Liver (tissue), 8 donors: ENCODE measurements at regions not wholly inside any gene's neighbourhood (a gene's known extent, or its start where the extent isn't known, plus 50 kb on each side); places are given as distances from the start of the nearest gene placed in this dataset.

ENCODE experiments used
- DNase-seq: peaks from one replicate; pipeline ENCODE4 v3.0.0-alpha.2; 2017; ENCODE audit warnings: low spot score
- H3K27ac ChIP-seq, 2 donors: one replicate each; pipeline ENCODE4 v1.7.0; 2013; ENCODE audit warnings: inconsistent platforms in 2 of 2, low read length in 2 of 2, control low read depth in 1 of 2, low read depth in 1 of 2, mild to moderate bottlenecking in 1 of 2
- H3K27me3 ChIP-seq, 4 donors: one replicate each; pipeline versions ENCODE4 v1.6.1 to v1.7.0; 2013; ENCODE audit warnings: low read length in 3 of 4, inconsistent platforms in 1 of 4, mild to moderate bottlenecking in 1 of 4, moderate library complexity in 1 of 4; ENCODE audit not compliant: control insufficient read depth in 4 of 4, insufficient read depth in 4 of 4
- H3K36me3 ChIP-seq, 4 donors: one replicate each; pipeline versions ENCODE4 v1.6.1 to v1.7.0; 2013; ENCODE audit warnings: low read length in 3 of 4, mild to moderate bottlenecking in 3 of 4, low read depth in 1 of 4, moderate library complexity in 1 of 4; ENCODE audit not compliant: control insufficient read depth in 4 of 4, insufficient read depth in 3 of 4
- H3K4me1 ChIP-seq, 4 donors: one replicate each; pipeline versions ENCODE4 v1.6.1 to v1.7.0; 2013; ENCODE audit warnings: low read length in 3 of 4, mild to moderate bottlenecking in 3 of 4, moderate library complexity in 1 of 4; ENCODE audit not compliant: control insufficient read depth in 4 of 4, insufficient read depth in 4 of 4
- H3K4me3 ChIP-seq, 3 donors: one replicate each; pipeline versions ENCODE4 v1.6.1 to v1.7.0; 2013; ENCODE audit warnings: low read length in 3 of 3, control low read depth in 1 of 3, low read depth in 1 of 3, mild to moderate bottlenecking in 1 of 3
- H3K9ac ChIP-seq, 2 donors: one replicate each; pipeline ENCODE4 v1.7.0; 2013; ENCODE audit warnings: low read length in 2 of 2, mild to moderate bottlenecking in 2 of 2, moderate library complexity in 2 of 2, control low read depth in 1 of 2, low read depth in 1 of 2
- H3K9me3 ChIP-seq, 4 donors: one replicate each; pipeline versions ENCODE4 v1.6.1 to v1.7.0; 2013; ENCODE audit warnings: low read length in 3 of 4; ENCODE audit not compliant: control insufficient read depth in 4 of 4
- EGR1 ChIP-seq, 2 donors: IDR thresholded peaks; 2 replicates each; pipeline ENCODE4 v1.6.1; 2016 to 2018; ENCODE audit warnings: antibody characterized with exemption in 2 of 2, low read depth in 2 of 2
- FOXA1 ChIP-seq: IDR thresholded peaks from 2 replicates; pipeline ENCODE4 v1.6.1; 2016; ENCODE audit warnings: antibody characterized with exemption
- FOXA2 ChIP-seq: IDR thresholded peaks from 2 replicates; pipeline ENCODE4 v1.6.1; 2016; ENCODE audit warnings: antibody characterized with exemption
- GABPA ChIP-seq, 2 donors: IDR thresholded peaks in 1 of 2; conservative IDR thresholded peaks in 1 of 2; 2 replicates each; pipeline ENCODE4 v1.6.1; 2016; ENCODE audit warnings: antibody characterized with exemption in 2 of 2, mild to moderate bottlenecking in 1 of 2, moderate library complexity in 1 of 2
- HNF4A ChIP-seq, 2 donors: conservative IDR thresholded peaks; 2 replicates each; pipeline ENCODE4 v1.6.1; 2016; ENCODE audit warnings: antibody characterized with exemption in 2 of 2, mild to moderate bottlenecking in 2 of 2
- HNF4G ChIP-seq: IDR thresholded peaks from 2 replicates; pipeline ENCODE4 v1.6.1; 2016; ENCODE audit warnings: antibody characterized with exemption
- JUND ChIP-seq, 2 donors: IDR thresholded peaks; 2 replicates each; pipeline ENCODE4 v1.6.1; 2016; ENCODE audit warnings: antibody characterized with exemption in 2 of 2
- MAX ChIP-seq: IDR thresholded peaks from 2 replicates; pipeline ENCODE4 v1.6.1; 2016; ENCODE audit warnings: antibody characterized with exemption
- NR2F2 ChIP-seq: IDR thresholded peaks from 2 replicates; pipeline ENCODE4 v1.6.1; 2016; ENCODE audit warnings: antibody characterized with exemption
- RAD21 ChIP-seq, 2 donors: IDR thresholded peaks; 2 replicates each; pipeline ENCODE4 v1.6.1; 2016; ENCODE audit warnings: antibody characterized with exemption in 2 of 2, mild to moderate bottlenecking in 2 of 2
- REST ChIP-seq: IDR thresholded peaks from 2 replicates; pipeline ENCODE4 v1.6.1; 2016; ENCODE audit warnings: antibody characterized with exemption, mild to moderate bottlenecking
- RXRA ChIP-seq, 2 donors: IDR thresholded peaks; 2 replicates each; pipeline ENCODE4 v1.6.1; 2017 to 2018; ENCODE audit warnings: antibody characterized with exemption in 2 of 2, mild to moderate bottlenecking in 1 of 2
- SP1 ChIP-seq: IDR thresholded peaks from 2 replicates; pipeline ENCODE4 v1.6.1; 2018; ENCODE audit warnings: antibody characterized with exemption, mild to moderate bottlenecking
- TAF1 ChIP-seq: conservative IDR thresholded peaks from 2 replicates; pipeline ENCODE4 v1.6.1; 2016; ENCODE audit warnings: antibody characterized with exemption, mild to moderate bottlenecking
- YY1 ChIP-seq: IDR thresholded peaks from 2 replicates; pipeline ENCODE4 v1.6.1; 2016; ENCODE audit warnings: antibody characterized with exemption, mild to moderate bottlenecking
- WGBS: extraction: QIAGEN DNeasy Blood & Tissue Kit; methylation state at CpG from one replicate; pipeline ENCODE4 v1.1.7; 2013; 5-methylcytosine and 5-hydroxymethylcytosine counted together
- TF ChIP-seq, protein P1 (sequence below): IDR thresholded peaks from 2 replicates; pipeline ENCODE4 v1.6.1; 2016; ENCODE audit warnings: antibody characterized with exemption
- TF ChIP-seq, protein P2 (sequence below): fragments of 150-350 bp; IDR thresholded peaks from 2 replicates; pipeline ENCODE4 v1.5.1; 2017; ENCODE audit warnings: improper control_type of control experiment, low read depth, low read length; ENCODE audit not compliant: missing input control
- TF ChIP-seq, protein P3 (sequence below): IDR thresholded peaks from 2 replicates; pipeline ENCODE4 v1.6.1; 2016; ENCODE audit warnings: antibody characterized with exemption
- donor health status: healthy.
- donor health status: healthy.
- donor health status: healthy.
- donor health status: healthy.
- donor health status: healthy.

- no peak for DNase-seq
- TF ChIP-seq REST (no peak), YY1 (no peak), RXRA (IDR thresholded peaks at IDR 0.05) (no peak), FOXA2 (no peak), HNF4A (conservative IDR thresholded peaks at IDR 0.05) (no peak), EGR1 (IDR thresholded peaks at IDR 0.05; ENCODE audit: low read depth in 2 of 2) (no peak), HNF4G (no peak), TAF1 (no peak), NR2F2 (no peak), MAX (no peak), SP1 (no peak), RAD21 (IDR thresholded peaks at IDR 0.05) (no peak), GABPA (IDR thresholded peaks at IDR 0.05 in 1 of 2, conservative IDR thresholded peaks at IDR 0.05 in 1 of 2) (no peak)
- TF ChIP-seq, protein P1, sequence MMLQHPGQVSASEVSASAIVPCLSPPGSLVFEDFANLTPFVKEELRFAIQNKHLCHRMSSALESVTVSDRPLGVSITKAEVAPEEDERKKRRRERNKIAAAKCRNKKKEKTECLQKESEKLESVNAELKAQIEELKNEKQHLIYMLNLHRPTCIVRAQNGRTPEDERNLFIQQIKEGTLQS = no peak
- 90% methylated on average over 13 of the region's 13 CpGs for WGBS
These were observed 57.1 kb upstream of the AFDN start for GRCh38 chr6:167769408-167770190.

DNA sequence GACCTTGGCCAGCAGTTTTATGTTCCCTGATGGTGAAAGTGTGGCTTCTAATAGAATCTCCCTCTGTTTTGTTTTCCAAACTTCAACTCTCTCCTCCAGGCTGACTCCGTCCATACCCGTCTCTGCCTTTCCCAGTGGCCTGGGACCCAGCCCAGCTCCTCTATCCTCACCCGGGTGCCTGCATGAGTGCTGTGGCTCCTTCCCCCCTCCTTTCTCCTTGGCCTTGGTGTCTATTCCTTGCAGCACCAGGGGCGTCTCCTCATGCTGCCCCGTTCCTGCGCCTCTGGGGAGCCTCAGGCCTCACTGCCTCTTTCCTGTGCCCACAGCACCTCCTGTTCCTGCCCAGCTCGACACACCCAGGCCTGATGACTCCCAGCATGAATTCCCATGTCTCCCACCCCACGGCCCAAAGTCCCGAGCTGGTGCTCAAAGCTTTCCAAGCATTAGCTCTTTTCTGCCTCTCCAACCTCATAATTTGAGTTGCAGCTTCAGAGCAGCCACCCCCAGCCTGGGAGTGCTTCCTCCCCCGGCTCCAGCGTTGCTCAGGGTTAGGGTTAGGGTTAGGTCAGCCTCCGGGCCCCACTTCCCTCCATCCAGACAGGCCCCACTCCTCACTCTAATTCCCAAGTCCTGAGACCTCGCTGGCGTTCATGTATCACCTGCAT lies 56.3 kb upstream of the AFDN start:
- no peak for DNase-seq
- no peak overlapping the region for H3K9ac ChIP-seq
- peaks cover 0 to 3% (median under 1%) of the 10 kb centered on the region in 4 donors for H3K4me1 ChIP-seq
- H3K27me3 ChIP-seq = no peaks in the 10 kb centered on the region
- 88% methylated on average over 14 of the region's 14 CpGs for WGBS
- no peaks in the 10 kb centered on the region for H3K9me3 ChIP-seq
- no peak for TF ChIP-seq EGR1 (IDR thresholded peaks at IDR 0.05; ENCODE audit: low read depth in 2 of 2)
- no peak for TF ChIP-seq HNF4A (conservative IDR thresholded peaks at IDR 0.05)
- TF ChIP-seq, protein P1 = no peak
- TF ChIP-seq, protein P2, sequence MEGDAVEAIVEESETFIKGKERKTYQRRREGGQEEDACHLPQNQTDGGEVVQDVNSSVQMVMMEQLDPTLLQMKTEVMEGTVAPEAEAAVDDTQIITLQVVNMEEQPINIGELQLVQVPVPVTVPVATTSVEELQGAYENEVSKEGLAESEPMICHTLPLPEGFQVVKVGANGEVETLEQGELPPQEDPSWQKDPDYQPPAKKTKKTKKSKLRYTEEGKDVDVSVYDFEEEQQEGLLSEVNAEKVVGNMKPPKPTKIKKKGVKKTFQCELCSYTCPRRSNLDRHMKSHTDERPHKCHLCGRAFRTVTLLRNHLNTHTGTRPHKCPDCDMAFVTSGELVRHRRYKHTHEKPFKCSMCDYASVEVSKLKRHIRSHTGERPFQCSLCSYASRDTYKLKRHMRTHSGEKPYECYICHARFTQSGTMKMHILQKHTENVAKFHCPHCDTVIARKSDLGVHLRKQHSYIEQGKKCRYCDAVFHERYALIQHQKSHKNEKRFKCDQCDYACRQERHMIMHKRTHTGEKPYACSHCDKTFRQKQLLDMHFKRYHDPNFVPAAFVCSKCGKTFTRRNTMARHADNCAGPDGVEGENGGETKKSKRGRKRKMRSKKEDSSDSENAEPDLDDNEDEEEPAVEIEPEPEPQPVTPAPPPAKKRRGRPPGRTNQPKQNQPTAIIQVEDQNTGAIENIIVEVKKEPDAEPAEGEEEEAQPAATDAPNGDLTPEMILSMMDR = no peak
- TF ChIP-seq HNF4G = no peak
- TF ChIP-seq JUND (IDR thresholded peaks at IDR 0.05) = no peak
- TF ChIP-seq YY1 = no peak
- no peak for TF ChIP-seq RAD21 (IDR thresholded peaks at IDR 0.05)
- no peak for TF ChIP-seq GABPA (IDR thresholded peaks at IDR 0.05 in 1 of 2, conservative IDR thresholded peaks at IDR 0.05 in 1 of 2)
- no peak for TF ChIP-seq REST
- no peak for TF ChIP-seq FOXA1
- no peak for TF ChIP-seq RXRA (IDR thresholded peaks at IDR 0.05)
- no peak for TF ChIP-seq NR2F2
- TF ChIP-seq, protein P3, sequence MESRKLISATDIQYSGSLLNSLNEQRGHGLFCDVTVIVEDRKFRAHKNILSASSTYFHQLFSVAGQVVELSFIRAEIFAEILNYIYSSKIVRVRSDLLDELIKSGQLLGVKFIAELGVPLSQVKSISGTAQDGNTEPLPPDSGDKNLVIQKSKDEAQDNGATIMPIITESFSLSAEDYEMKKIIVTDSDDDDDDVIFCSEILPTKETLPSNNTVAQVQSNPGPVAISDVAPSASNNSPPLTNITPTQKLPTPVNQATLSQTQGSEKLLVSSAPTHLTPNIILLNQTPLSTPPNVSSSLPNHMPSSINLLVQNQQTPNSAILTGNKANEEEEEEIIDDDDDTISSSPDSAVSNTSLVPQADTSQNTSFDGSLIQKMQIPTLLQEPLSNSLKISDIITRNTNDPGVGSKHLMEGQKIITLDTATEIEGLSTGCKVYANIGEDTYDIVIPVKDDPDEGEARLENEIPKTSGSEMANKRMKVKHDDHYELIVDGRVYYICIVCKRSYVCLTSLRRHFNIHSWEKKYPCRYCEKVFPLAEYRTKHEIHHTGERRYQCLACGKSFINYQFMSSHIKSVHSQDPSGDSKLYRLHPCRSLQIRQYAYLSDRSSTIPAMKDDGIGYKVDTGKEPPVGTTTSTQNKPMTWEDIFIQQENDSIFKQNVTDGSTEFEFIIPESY = no peak
- H3K4me3 ChIP-seq = no peak overlapping the region
- H3K27ac ChIP-seq = no peak overlapping the region
- H3K36me3 ChIP-seq = no peaks in the 10 kb centered on the region

More at GRCh38 chr6:167769408-167770190, 57.1 kb upstream of the AFDN start:
- H3K4me1 ChIP-seq = peaks cover 3 to 11% (median 5%) of the 10 kb centered on the region in 4 donors
- H3K27ac ChIP-seq = no peak overlapping the region
- no peak overlapping the region for H3K4me3 ChIP-seq
- no peaks in the 10 kb centered on the region for H3K36me3 ChIP-seq
- no peaks in the 10 kb centered on the region for H3K27me3 ChIP-seq
- no peak overlapping the region for H3K9ac ChIP-seq
- no peaks in the 10 kb centered on the region for H3K9me3 ChIP-seq
